Prostate gland (tissue), 2 donors: ENCODE measurements at regions not wholly inside any gene's neighbourhood (a gene's known extent, or its start where the extent isn't known, plus 50 kb on each side); places are given as distances from the start of the nearest gene placed in this dataset.

Experiments
- POLR2A ChIP-seq: fragments of 450-650 bp; IDR thresholded peaks from one replicate; pipeline ENCODE4 v1.6.1; 2016; ENCODE audit warnings: antibody characterized with exemption, mild to moderate bottlenecking
- TF ChIP-seq, protein P1 (sequence below), 4 experiments: fragments of 200-600 bp in 2 of 4; fragments of 450-650 bp in 2 of 4; sonication (generic) in 2 of 4; IDR thresholded peaks; 1 replicate in 3 of 4; 2 replicates in 1 of 4; pipeline ENCODE4 v1.5.1; 2016 to 2019; ENCODE audit warnings: antibody characterized with exemption in 4 of 4, mild to moderate bottlenecking in 2 of 4, moderate library complexity in 2 of 4

DNA sequence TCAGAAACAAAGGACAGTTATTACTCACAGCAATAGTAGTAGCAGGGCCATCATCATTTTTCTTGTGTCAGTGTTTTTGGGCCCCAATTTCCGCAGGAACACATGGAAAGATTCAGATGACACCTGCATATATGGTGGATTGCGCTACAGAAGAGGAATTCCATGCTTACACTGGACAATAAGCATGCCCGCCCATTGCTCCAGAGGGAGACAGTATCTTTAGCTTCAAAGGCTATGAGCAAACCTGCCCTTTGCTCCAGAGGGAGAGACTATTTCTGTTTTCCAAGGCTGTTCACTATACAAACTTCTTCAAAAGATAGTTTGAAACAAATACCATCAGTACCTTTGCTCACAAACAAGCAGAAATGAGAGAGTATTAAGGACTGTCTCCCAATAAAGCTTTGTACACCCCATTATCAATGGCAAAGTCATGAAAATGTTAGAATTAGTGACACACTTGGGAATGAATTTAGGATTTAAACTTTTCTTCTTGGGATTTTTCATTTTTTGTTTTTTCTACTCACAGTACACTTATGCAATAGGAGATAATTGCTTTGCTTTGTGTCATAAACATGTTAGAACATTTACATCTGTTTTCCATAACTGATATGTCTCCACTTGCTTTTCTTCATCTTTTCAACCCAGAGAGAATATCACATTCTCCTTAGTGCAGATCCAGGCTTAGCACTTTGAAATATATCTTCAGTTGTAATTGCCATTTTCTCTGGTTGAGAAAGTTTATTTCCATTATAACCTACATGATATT lies 564.5 kb upstream of the ZNF717 start:
- no peak for TF ChIP-seq POLR2A
- TF ChIP-seq, protein P1, sequence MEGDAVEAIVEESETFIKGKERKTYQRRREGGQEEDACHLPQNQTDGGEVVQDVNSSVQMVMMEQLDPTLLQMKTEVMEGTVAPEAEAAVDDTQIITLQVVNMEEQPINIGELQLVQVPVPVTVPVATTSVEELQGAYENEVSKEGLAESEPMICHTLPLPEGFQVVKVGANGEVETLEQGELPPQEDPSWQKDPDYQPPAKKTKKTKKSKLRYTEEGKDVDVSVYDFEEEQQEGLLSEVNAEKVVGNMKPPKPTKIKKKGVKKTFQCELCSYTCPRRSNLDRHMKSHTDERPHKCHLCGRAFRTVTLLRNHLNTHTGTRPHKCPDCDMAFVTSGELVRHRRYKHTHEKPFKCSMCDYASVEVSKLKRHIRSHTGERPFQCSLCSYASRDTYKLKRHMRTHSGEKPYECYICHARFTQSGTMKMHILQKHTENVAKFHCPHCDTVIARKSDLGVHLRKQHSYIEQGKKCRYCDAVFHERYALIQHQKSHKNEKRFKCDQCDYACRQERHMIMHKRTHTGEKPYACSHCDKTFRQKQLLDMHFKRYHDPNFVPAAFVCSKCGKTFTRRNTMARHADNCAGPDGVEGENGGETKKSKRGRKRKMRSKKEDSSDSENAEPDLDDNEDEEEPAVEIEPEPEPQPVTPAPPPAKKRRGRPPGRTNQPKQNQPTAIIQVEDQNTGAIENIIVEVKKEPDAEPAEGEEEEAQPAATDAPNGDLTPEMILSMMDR (IDR thresholded peaks at IDR 0.05), result no peak
